HG03196 (cell line): ENCODE measurements at regions not wholly inside any gene's neighbourhood (a gene's known extent, or its start where the extent isn't known, plus 50 kb on each side); places are given as distances from the start of the nearest gene placed in this dataset.

Experiments
- ATAC-seq: cut with Tn5 transposase; IDR thresholded peaks from one replicate; pipeline ENCODE4 v1.9.1; 2021; ENCODE audit not compliant: unreplicated experiment

- no peak for ATAC-seq
These were observed 77.1 kb upstream of the PABPC4L start for GRCh38 chr4:134278675-134279074.

DNA sequence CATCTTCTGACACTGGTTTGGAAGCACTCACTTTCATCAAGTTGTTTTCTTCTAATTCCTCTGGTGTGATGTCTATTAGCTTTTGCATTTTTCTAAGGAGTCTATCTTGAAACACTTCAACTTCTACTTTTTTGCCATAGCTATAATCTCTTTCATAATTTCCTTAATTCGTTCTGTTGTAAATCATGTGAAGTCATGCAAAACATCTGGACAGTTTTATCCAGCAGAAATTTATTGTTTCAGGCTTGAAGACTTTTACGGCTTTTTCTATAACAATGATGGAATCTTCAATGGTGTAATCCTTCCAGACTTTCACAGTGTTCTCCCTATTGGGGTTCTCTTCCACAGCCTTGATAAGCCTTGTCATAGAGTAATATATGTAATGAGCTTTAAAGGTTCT lies 74.9 kb upstream of the PABPC4L start:
- no peak for ATAC-seq

GRCh38 chr4:134260126-134260525 lies 58.5 kb upstream of the PABPC4L start:
- ATAC-seq = no peak
